SIG-M5 treated with dmso at 0.1 percent for 504 hours (cell line): ENCODE measurements at regions not wholly inside any gene's neighbourhood (a gene's known extent, or its start where the extent isn't known, plus 50 kb on each side); places are given as distances from the start of the nearest gene placed in this dataset.

Experiments
- DNase-seq: peaks from one replicate; lab custom pipeline; 2025; ENCODE audit not compliant: unreplicated experiment; lab: John Stamatoyannopoulos, UW

- no peak for DNase-seq
Observed at GRCh38 chr7:70975754-70976153, 156.2 kb upstream of the GALNT17 start.

GRCh38 chr7:70986297-70986696, 145.6 kb upstream of the GALNT17 start:
- no peak for DNase-seq

GRCh38 chr7:70994176-70994575, 137.8 kb upstream of the GALNT17 start:
- DNase-seq: no peak

- no peak for DNase-seq
Observed at GRCh38 chr7:70997261-70997660, 134.7 kb upstream of the GALNT17 start.

- no peak for DNase-seq
Observed at GRCh38 chr7:71005109-71005508, 126.8 kb upstream of the GALNT17 start.

GRCh38 chr7:71009636-71010035, 122.3 kb upstream of the GALNT17 start:
- DNase-seq: no peak

- no peak for DNase-seq
Observed at GRCh38 chr7:71015252-71015900, 116.6 kb upstream of the GALNT17 start.

GRCh38 chr7:71016401-71016800, 115.5 kb upstream of the GALNT17 start:
- no peak for DNase-seq

- DNase-seq: no peak
Observed at GRCh38 chr7:71017602-71018001, 114.3 kb upstream of the GALNT17 start.

GRCh38 chr7:71019706-71020105, 112.2 kb upstream of the GALNT17 start:
- no peak for DNase-seq

- DNase-seq: no peak
Observed at GRCh38 chr7:71021131-71021530, 110.8 kb upstream of the GALNT17 start.

- DNase-seq: no peak
Observed at GRCh38 chr7:71026680-71027079, 105.3 kb upstream of the GALNT17 start.

GRCh38 chr7:71034243-71034642, 97.7 kb upstream of the GALNT17 start:
- no peak for DNase-seq

GRCh38 chr7:71042591-71042990, 89.4 kb upstream of the GALNT17 start:
- DNase-seq: no peak

GRCh38 chr7:71050492-71050891, 81.5 kb upstream of the GALNT17 start:
- no peak for DNase-seq

- no peak for DNase-seq
Observed at GRCh38 chr7:71055504-71055903, 76.4 kb upstream of the GALNT17 start.

GRCh38 chr7:71077743-71078476, 54.0 kb upstream of the GALNT17 start:
- no peak for DNase-seq
